Fibroblast of lung (primary cell): ENCODE measurements at regions not wholly inside any gene's neighbourhood (a gene's known extent, or its start where the extent isn't known, plus 50 kb on each side); places are given as distances from the start of the nearest gene placed in this dataset.

ENCODE experiments used
- DNase-seq, 2 donors: peaks; one replicate each; pipeline versions ENCODE4 v3.0.0 to v3.0.0-alpha.2; 2010; ENCODE audit warnings: low read depth in 2 of 2
- H2AFZ ChIP-seq: 2 replicates; pipeline ENCODE4 v1.5.1; 2012; ENCODE audit warnings: low read length, control low read depth, inconsistent platforms
- H3K27ac ChIP-seq: 2 replicates; pipeline ENCODE4 v1.5.1; 2011; ENCODE audit warnings: low read length, control low read depth; ENCODE audit not compliant: insufficient read depth
- H3K27me3 ChIP-seq: 2 replicates; pipeline ENCODE4 v1.5.1; 2011; ENCODE audit warnings: mild to moderate bottlenecking, low read length; ENCODE audit not compliant: control insufficient read depth, insufficient read depth
- H3K36me3 ChIP-seq: 2 replicates; pipeline ENCODE4 v1.5.1; 2011; ENCODE audit warnings: low read length; ENCODE audit not compliant: control insufficient read depth, insufficient read depth
- H3K4me1 ChIP-seq: 2 replicates; pipeline ENCODE4 v1.5.1; 2011; ENCODE audit warnings: low read length; ENCODE audit not compliant: control insufficient read depth, insufficient read depth; ENCODE audit errors: extremely low read depth
- H3K4me2 ChIP-seq: 2 replicates; pipeline ENCODE4 v1.5.1; 2011; ENCODE audit warnings: low read length, control low read depth; ENCODE audit not compliant: insufficient read depth; ENCODE audit errors: extremely low read depth
- H3K4me3 ChIP-seq, 4 experiments: fragments of 200-600 bp in 1 of 4; sonication (generic) in 1 of 4; replicated peaks in 1 of 4; 2 replicates each; pipeline ENCODE4 v1.5.1; 2011 to 2016; ENCODE audit warnings: low read length in 4 of 4, low read depth in 3 of 4, mild to moderate bottlenecking in 3 of 4, control low read depth in 2 of 4, inconsistent platforms in 1 of 4, mixed read lengths in 1 of 4; ENCODE audit not compliant: insufficient read depth in 1 of 4; ENCODE audit errors: control extremely low read depth in 1 of 4
- H3K79me2 ChIP-seq: 2 replicates; pipeline ENCODE4 v1.5.1; 2012; ENCODE audit warnings: mild to moderate bottlenecking, low read length, inconsistent platforms; ENCODE audit not compliant: control insufficient read depth, insufficient read depth
- H3K9ac ChIP-seq: 2 replicates; pipeline ENCODE4 v1.5.1; 2011; ENCODE audit warnings: mild to moderate bottlenecking, low read length, control low read depth; ENCODE audit not compliant: insufficient read depth
- H3K9me3 ChIP-seq: 2 replicates; pipeline ENCODE4 v1.5.1; 2012; ENCODE audit warnings: low read depth, low read length; ENCODE audit not compliant: control insufficient read depth, insufficient read depth
- H4K20me1 ChIP-seq: 2 replicates; pipeline ENCODE4 v1.5.1; 2011; ENCODE audit warnings: low read length; ENCODE audit not compliant: control insufficient read depth, insufficient read depth; ENCODE audit errors: extremely low read depth
- CTCF ChIP-seq, 2 donors: IDR thresholded peaks in 1 of 2; conservative IDR thresholded peaks in 1 of 2; 1 replicate in 1 of 2; 2 replicates in 1 of 2; pipeline ENCODE4 v1.5.1; 2011 to 2012; ENCODE audit warnings: low read length in 2 of 2, control low read depth in 1 of 2, inconsistent platforms in 1 of 2, low read depth in 1 of 2, mild to moderate bottlenecking in 1 of 2
- EZH2 ChIP-seq: IDR thresholded peaks from 2 replicates; pipeline ENCODE4 v1.5.1; 2012; ENCODE audit warnings: low read length, control low read depth, mild to moderate bottlenecking; ENCODE audit errors: missing control alignments

GRCh38 chr1:80245813-80246212 lies 1239.3 kb upstream of the ADGRL4 start:
- Histone ChIP-seq H3K4me1 (no peaks in the 10 kb centered on the region), H3K4me3 (no peak overlapping the region), H4K20me1 (no peaks in the 10 kb centered on the region), H3K27ac (no peak overlapping the region), H3K27me3 (no peaks in the 10 kb centered on the region), H3K9me3 (no peaks in the 10 kb centered on the region), H3K79me2 (no peaks in the 10 kb centered on the region), H3K4me2 (no peak overlapping the region), H3K9ac (no peak overlapping the region), H2AFZ (no peak overlapping the region), H3K36me3 (no peaks in the 10 kb centered on the region)
- no peak for DNase-seq
- TF ChIP-seq EZH2 (no peak), CTCF (conservative IDR thresholded peaks at IDR 0.05 in 1 of 2, IDR thresholded peaks at IDR 0.05 in 1 of 2; ENCODE audit: low read depth in 1 of 2, low read length in 2 of 2) (no peak)

DNA sequence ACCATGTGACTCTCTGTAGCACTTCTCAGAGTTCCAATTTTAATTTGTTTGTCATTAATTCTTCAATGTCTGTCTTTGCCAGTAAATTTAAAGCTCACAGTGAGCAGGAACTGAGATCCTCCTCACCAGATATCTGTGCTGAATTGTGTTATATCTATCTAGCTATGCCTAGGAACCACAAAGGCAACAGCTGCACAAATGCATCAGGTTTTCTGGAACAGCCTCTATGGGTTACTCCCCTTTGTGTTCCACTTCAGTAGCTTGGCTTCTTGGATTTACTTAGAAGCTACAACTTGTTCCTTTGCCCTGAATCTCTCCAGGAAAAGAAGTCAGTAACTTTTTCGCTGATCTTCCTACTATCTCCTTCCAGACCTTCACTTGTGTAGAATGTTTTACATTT lies 1237.8 kb upstream of the ADGRL4 start:
- Histone ChIP-seq H4K20me1 (no peaks in the 10 kb centered on the region), H3K4me2 (no peak overlapping the region), H3K9ac (no peak overlapping the region), H2AFZ (no peak overlapping the region), H3K27me3 (no peaks in the 10 kb centered on the region), H3K36me3 (no peaks in the 10 kb centered on the region), H3K27ac (no peak overlapping the region), H3K79me2 (no peaks in the 10 kb centered on the region), H3K4me3 (no peak overlapping the region), H3K9me3 (no peaks in the 10 kb centered on the region), H3K4me1 (no peaks in the 10 kb centered on the region)
- DNase-seq = no peak
- TF ChIP-seq EZH2 (no peak), CTCF (conservative IDR thresholded peaks at IDR 0.05 in 1 of 2, IDR thresholded peaks at IDR 0.05 in 1 of 2; ENCODE audit: low read depth in 1 of 2, low read length in 2 of 2) (no peak)

GRCh38 chr1:80241566-80241965 lies 1235.0 kb upstream of the ADGRL4 start:
- Histone ChIP-seq H3K9me3 (no peaks in the 10 kb centered on the region), H2AFZ (no peak overlapping the region)

More at GRCh38 chr1:80241566-80241965, 1235.0 kb upstream of the ADGRL4 start:
- no peaks in the 10 kb centered on the region for H3K27me3 ChIP-seq
- H4K20me1 ChIP-seq = no peaks in the 10 kb centered on the region
- no peaks in the 10 kb centered on the region for H3K79me2 ChIP-seq
- H3K4me2 ChIP-seq = no peak overlapping the region
- TF ChIP-seq EZH2 = no peak
- H3K4me3 ChIP-seq = no peak overlapping the region
- no peaks in the 10 kb centered on the region for H3K36me3 ChIP-seq
- DNase-seq = no peak
- H3K9ac ChIP-seq = no peak overlapping the region
- H3K27ac ChIP-seq = no peak overlapping the region
- H3K4me1 ChIP-seq = no peaks in the 10 kb centered on the region
